Uterus (tissue), 2 donors: ENCODE measurements at regions not wholly inside any gene's neighbourhood (a gene's known extent, or its start where the extent isn't known, plus 50 kb on each side); places are given as distances from the start of the nearest gene placed in this dataset.

Source experiments
- CTCF ChIP-seq, 4 experiments: fragments of 200-600 bp in 2 of 4; fragments of 450-650 bp in 2 of 4; sonication (generic) in 2 of 4; IDR thresholded peaks; one replicate each; pipeline ENCODE4 v1.5.1; 2016 to 2019; ENCODE audit warnings: antibody characterized with exemption in 4 of 4, mild to moderate bottlenecking in 2 of 4, moderate library complexity in 1 of 4
- POLR2A ChIP-seq, 2 donors: fragments of 450-650 bp; IDR thresholded peaks; one replicate each; pipeline ENCODE4 v1.6.1; 2016; ENCODE audit warnings: antibody characterized with exemption in 2 of 2, mild to moderate bottlenecking in 1 of 2, moderate library complexity in 1 of 2

- no peak for TF ChIP-seq POLR2A (IDR thresholded peaks at IDR 0.05)
- no peak for TF ChIP-seq CTCF (IDR thresholded peaks at IDR 0.05)
Measured at GRCh38 chr1:104989012-104989411, 1239.3 kb downstream of the AMY1C start.
